Parathyroid adenoma (tissue), 2 donors: ENCODE measurements at regions not wholly inside any gene's neighbourhood (a gene's known extent, or its start where the extent isn't known, plus 50 kb on each side); places are given as distances from the start of the nearest gene placed in this dataset.

ENCODE experiments used
- H2AFZ ChIP-seq: fragments of 300-600 bp; sonication (generic); one replicate; pipeline ENCODE4 v1.7.0; 2017; ENCODE audit warnings: antibody characterized with exemption, mild to moderate bottlenecking
- H3K27ac ChIP-seq: fragments of 300-600 bp; sonication (generic); one replicate; pipeline ENCODE4 v1.7.0; 2017
- H3K27me3 ChIP-seq: fragments of 300-600 bp; sonication (generic); one replicate; pipeline ENCODE4 v1.7.0; 2017; ENCODE audit warnings: low read length; ENCODE audit not compliant: control insufficient read depth, insufficient read depth
- H3K36me3 ChIP-seq: fragments of 300-600 bp; sonication (generic); one replicate; pipeline ENCODE4 v1.7.0; 2017; ENCODE audit warnings: low read length; ENCODE audit not compliant: control insufficient read depth, insufficient read depth
- H3K4me1 ChIP-seq: fragments of 300-600 bp; sonication (generic); one replicate; pipeline ENCODE4 v1.7.0; 2017; ENCODE audit warnings: control low read depth
- H3K4me2 ChIP-seq: fragments of 300-600 bp; sonication (generic); one replicate; pipeline ENCODE4 v1.7.0; 2017; ENCODE audit warnings: low read length
- H3K4me3 ChIP-seq: fragments of 300-600 bp; sonication (generic); one replicate; pipeline ENCODE4 v1.7.0; 2017; ENCODE audit warnings: low read depth, low read length
- H3K79me2 ChIP-seq: fragments of 300-600 bp; sonication (generic); one replicate; pipeline ENCODE4 v1.7.0; 2017; ENCODE audit warnings: control low read depth
- H3K9ac ChIP-seq: fragments of 300-600 bp; sonication (generic); one replicate; pipeline ENCODE4 v1.7.0; 2017; ENCODE audit warnings: mild to moderate bottlenecking
- H3K9me3 ChIP-seq: fragments of 300-600 bp; sonication (generic); one replicate; pipeline ENCODE4 v1.7.0; 2017; ENCODE audit warnings: low read length; ENCODE audit not compliant: control insufficient read depth
- TF ChIP-seq, protein P1 (sequence below): fragments of 300-600 bp; sonication (generic); IDR thresholded peaks from one replicate; pipeline ENCODE4 v1.7.0; 2017; ENCODE audit warnings: antibody characterized with exemption, mild to moderate bottlenecking
- donor health status: primary hyperparathyroidism.

DNA sequence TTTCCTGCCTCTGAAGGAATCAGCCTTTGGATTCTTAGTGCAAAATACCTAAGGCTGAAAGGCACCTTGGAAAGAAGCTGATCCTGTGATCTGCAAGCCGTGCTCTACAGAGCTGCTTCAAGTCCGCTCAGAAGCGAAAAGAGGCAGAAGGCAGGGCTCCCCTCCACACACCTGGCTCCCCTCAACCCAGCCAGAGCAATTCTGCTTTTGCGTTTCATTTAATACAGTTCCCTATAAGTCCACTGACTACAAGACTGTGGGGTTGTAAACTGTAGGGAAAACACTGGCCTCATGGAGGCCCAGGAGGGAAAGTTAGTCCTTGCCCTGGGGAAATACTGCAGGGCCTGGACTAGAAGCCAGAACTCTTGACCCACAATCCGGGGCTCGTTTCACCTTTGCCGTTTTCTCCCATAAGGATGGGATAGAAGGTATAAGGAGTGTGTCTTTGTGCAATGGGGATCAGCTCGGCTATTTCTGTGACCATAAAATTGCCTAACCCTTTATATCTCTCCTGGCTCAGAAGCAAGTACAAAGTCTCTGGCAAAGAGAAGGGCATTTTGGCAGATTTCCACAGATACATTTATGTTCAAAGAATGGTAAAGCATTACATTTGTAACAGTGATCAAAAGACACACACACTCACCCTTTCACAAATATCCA, 95.8 kb upstream of the TEX51 start:
- Histone ChIP-seq H3K4me2 (no peak overlapping the region), H3K27ac (no peak overlapping the region), H2AFZ (no peak overlapping the region), H3K27me3 (no peaks in the 10 kb centered on the region), H3K79me2 (no peaks in the 10 kb centered on the region), H3K36me3 (no peaks in the 10 kb centered on the region), H3K4me3 (no peak overlapping the region), H3K4me1 (no peaks in the 10 kb centered on the region), H3K9ac (no peak overlapping the region), H3K9me3 (no peaks in the 10 kb centered on the region)
- TF ChIP-seq, protein P1, sequence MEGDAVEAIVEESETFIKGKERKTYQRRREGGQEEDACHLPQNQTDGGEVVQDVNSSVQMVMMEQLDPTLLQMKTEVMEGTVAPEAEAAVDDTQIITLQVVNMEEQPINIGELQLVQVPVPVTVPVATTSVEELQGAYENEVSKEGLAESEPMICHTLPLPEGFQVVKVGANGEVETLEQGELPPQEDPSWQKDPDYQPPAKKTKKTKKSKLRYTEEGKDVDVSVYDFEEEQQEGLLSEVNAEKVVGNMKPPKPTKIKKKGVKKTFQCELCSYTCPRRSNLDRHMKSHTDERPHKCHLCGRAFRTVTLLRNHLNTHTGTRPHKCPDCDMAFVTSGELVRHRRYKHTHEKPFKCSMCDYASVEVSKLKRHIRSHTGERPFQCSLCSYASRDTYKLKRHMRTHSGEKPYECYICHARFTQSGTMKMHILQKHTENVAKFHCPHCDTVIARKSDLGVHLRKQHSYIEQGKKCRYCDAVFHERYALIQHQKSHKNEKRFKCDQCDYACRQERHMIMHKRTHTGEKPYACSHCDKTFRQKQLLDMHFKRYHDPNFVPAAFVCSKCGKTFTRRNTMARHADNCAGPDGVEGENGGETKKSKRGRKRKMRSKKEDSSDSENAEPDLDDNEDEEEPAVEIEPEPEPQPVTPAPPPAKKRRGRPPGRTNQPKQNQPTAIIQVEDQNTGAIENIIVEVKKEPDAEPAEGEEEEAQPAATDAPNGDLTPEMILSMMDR, result no peak

DNA sequence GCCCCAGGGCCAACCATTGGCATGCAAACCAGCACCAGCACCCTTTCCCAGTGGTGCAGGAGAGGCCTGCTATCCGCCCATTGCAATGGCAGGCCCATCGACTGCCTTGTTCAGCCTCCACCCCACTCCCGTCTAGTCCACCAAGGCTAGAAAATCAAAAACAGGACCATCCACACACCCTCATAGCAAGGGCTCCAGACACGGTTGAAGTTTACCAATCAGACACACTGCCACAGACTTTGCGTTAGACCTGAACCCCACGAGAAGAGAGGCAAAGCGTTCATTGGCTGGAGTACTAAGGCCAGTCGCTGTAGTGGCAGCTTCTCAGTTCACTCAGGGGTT, 95.3 kb upstream of the TEX51 start:
- Histone ChIP-seq H3K36me3 (no peaks in the 10 kb centered on the region), H3K4me3 (no peak overlapping the region), H3K9me3 (no peaks in the 10 kb centered on the region), H2AFZ (no peak overlapping the region), H3K27me3 (no peaks in the 10 kb centered on the region), H3K79me2 (no peaks in the 10 kb centered on the region), H3K4me1 (no peaks in the 10 kb centered on the region), H3K4me2 (no peak overlapping the region), H3K9ac (no peak overlapping the region), H3K27ac (no peak overlapping the region)
- TF ChIP-seq, protein P1, result no peak

DNA sequence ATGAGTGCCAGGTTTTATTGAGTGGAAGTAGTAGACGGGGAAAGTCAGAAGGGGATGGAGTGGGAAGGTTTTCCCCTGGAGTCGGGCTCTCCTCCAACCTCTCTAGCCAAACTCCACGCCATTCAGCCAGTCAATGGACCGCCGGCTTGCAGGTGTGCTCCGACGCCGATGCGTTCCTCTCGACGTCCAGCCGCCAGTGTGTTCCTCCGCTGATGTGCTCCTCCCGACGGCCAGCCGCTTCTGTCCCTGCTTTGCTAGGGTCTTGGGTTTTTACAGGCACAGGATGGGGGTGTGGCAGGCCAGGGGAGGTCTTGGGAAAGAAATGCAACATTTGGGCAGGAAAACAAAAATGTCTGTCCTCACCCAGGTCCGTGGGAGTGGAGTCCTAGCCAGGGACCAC, 94.3 kb upstream of the TEX51 start:
- no peak overlapping the region for H2AFZ ChIP-seq
- H3K4me2 ChIP-seq, result no peak overlapping the region
- no peaks in the 10 kb centered on the region for H3K9me3 ChIP-seq
- TF ChIP-seq, protein P1, result no peak
- no peaks in the 10 kb centered on the region for H3K36me3 ChIP-seq
- H3K4me3 ChIP-seq, result no peak overlapping the region
- H3K79me2 ChIP-seq, result no peaks in the 10 kb centered on the region
- H3K27ac ChIP-seq, result no peak overlapping the region
- no peaks in the 10 kb centered on the region for H3K4me1 ChIP-seq
- H3K9ac ChIP-seq, result no peak overlapping the region
- no peaks in the 10 kb centered on the region for H3K27me3 ChIP-seq

DNA sequence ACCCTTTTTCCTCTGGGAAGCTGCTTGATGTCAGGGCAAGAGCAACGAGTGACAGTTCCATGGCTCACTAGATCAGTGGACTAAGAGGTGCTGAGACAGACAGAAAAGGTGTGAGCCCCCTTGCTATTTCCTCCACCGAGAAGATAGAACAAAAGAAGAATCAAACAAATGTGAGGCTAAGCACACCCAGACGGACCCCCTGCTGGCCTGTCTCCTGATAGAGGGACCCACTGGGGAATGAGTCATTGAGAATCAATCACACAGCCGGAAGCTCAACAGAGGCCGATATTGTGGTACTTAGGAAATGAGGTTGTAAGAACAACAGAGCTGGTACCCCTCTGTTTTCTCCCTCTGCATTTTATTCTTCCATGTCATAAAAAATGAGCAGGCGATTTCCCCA, 89.8 kb upstream of the TEX51 start:
- Histone ChIP-seq H3K27me3 (no peaks in the 10 kb centered on the region), H3K36me3 (no peaks in the 10 kb centered on the region), H2AFZ (no peak overlapping the region), H3K79me2 (no peaks in the 10 kb centered on the region), H3K4me3 (no peak overlapping the region), H3K27ac (no peak overlapping the region), H3K4me1 (no peaks in the 10 kb centered on the region), H3K9ac (no peak overlapping the region), H3K9me3 (no peaks in the 10 kb centered on the region), H3K4me2 (no peak overlapping the region)
- TF ChIP-seq, protein P1, result no peak

DNA sequence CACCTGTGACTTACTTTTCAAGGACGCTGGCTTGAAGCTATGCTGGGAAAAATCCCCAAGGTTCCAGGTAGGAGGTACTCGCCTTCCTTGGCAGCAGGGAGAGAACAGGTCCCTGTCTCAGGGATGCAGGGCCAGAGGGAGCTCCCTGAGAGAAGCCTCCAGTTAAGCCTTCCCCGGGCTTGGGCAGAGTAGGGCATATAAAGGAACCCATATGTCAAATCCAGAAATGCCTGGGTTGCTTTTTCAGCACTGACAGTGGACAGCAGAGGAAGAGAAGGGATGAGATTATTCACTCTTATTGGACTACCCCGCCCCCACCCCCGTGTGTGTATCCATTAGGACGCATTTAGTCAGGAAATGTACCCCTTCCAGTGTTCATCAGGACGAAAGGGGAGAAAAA, 89.3 kb upstream of the TEX51 start:
- Histone ChIP-seq H3K36me3 (no peaks in the 10 kb centered on the region), H3K4me3 (no peak overlapping the region), H3K4me2 (no peak overlapping the region), H3K79me2 (no peaks in the 10 kb centered on the region), H3K4me1 (no peaks in the 10 kb centered on the region), H3K9ac (no peak overlapping the region), H3K27ac (no peak overlapping the region), H3K27me3 (no peaks in the 10 kb centered on the region), H2AFZ (no peak overlapping the region), H3K9me3 (no peaks in the 10 kb centered on the region)
- TF ChIP-seq, protein P1, result no peak
